Mucosa of rectum (tissue), 2 donors: ENCODE measurements at regions not wholly inside any gene's neighbourhood (a gene's known extent, or its start where the extent isn't known, plus 50 kb on each side); places are given as distances from the start of the nearest gene placed in this dataset.
"Not testable (repeated sequence)": the region's sequence is repeated elsewhere in the genome, so short reads cannot be mapped to it uniquely, and the experiment has no call there.

Experiments
- H3K27ac ChIP-seq, 2 donors: one replicate each; pipeline ENCODE4 v1.7.0; 2013; ENCODE audit warnings: inconsistent platforms in 2 of 2, low read depth in 2 of 2, low read length in 2 of 2
- H3K27me3 ChIP-seq, 2 donors: one replicate each; pipeline ENCODE4 v1.7.0; 2013; ENCODE audit warnings: low read length in 2 of 2; ENCODE audit not compliant: control insufficient read depth in 2 of 2, insufficient read depth in 2 of 2
- H3K36me3 ChIP-seq, 2 donors: one replicate each; pipeline ENCODE4 v1.7.0; 2013; ENCODE audit warnings: low read length in 2 of 2; ENCODE audit not compliant: control insufficient read depth in 2 of 2, insufficient read depth in 2 of 2
- H3K4me1 ChIP-seq, 2 donors: one replicate each; pipeline ENCODE4 v1.7.0; 2013; ENCODE audit warnings: low read length in 2 of 2, mild to moderate bottlenecking in 1 of 2; ENCODE audit not compliant: control insufficient read depth in 2 of 2, insufficient read depth in 2 of 2
- H3K4me3 ChIP-seq, 2 donors: one replicate each; pipeline ENCODE4 v1.7.0; 2013; ENCODE audit warnings: low read length in 2 of 2
- H3K9ac ChIP-seq, 2 donors: one replicate each; pipeline ENCODE4 v1.7.0; 2013; ENCODE audit warnings: low read length in 2 of 2, low read depth in 1 of 2, mild to moderate bottlenecking in 1 of 2
- H3K9me3 ChIP-seq, 2 donors: one replicate each; pipeline ENCODE4 v1.7.0; 2013; ENCODE audit warnings: low read length in 2 of 2; ENCODE audit not compliant: control insufficient read depth in 2 of 2
- donor health status: healthy.
- donor health status: Normal muscosa, but diverticular disease.

DNA sequence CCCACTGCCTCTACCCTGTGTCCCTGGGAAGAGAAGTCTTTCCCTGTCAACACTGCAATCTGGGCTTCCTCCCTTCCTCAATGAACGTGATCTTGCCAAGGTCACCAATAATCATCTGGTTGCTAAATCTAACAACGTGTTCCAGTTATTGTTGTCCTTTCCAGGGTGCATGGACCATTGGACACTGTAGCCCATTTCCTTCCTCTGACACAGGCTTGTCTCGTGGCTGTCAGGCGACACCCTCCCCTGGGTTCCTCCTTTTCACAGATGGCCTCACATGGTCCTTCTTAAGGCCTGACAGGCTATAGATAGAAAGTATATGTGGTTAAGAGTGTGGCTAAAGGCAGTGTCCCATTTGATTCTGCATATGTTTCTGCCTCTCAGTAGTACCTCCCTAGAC, 67.7 kb upstream of the STARD13 start:
- Histone ChIP-seq H3K9me3 (no peaks in the 10 kb centered on the region), H3K36me3 (no peaks in the 10 kb centered on the region), H3K27ac (peak overlapping the region in 1 of 2 donors; percentile 53), H3K9ac (no peak overlapping the region), H3K4me1 (peaks cover 12 to 16% of the 10 kb centered on the region in 2 donors), H3K4me3 (no peak overlapping the region), H3K27me3 (no peaks in the 10 kb centered on the region)

DNA sequence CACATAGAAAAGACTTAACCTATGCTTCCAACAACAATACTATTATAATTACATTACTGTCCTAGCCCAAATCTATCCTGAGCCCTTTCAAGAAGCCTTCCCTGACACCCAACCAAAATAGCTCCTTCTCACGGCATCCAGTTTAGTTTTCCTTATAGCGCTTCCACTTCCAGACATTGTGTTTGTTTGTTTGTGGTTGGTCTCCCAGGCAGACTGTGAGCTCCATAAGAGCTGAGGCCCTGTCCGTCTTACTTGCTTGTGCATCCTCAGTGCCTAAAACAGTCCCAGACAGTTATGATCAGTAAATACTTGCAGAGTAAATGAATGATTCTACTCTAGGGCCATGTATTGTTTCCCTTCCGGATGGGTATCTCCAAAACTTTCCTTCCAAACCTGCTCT, 68.1 kb upstream of the STARD13 start:
- peak overlapping the region; percentile 33 to 41 for H3K27ac ChIP-seq
- peaks cover 12 to 16% of the 10 kb centered on the region in 2 donors for H3K4me1 ChIP-seq
- H3K36me3 ChIP-seq, result no peaks in the 10 kb centered on the region
- H3K9ac ChIP-seq, result no peak overlapping the region
- no peaks in the 10 kb centered on the region for H3K9me3 ChIP-seq
- no peaks in the 10 kb centered on the region for H3K27me3 ChIP-seq
- H3K4me3 ChIP-seq, result no peak overlapping the region

DNA sequence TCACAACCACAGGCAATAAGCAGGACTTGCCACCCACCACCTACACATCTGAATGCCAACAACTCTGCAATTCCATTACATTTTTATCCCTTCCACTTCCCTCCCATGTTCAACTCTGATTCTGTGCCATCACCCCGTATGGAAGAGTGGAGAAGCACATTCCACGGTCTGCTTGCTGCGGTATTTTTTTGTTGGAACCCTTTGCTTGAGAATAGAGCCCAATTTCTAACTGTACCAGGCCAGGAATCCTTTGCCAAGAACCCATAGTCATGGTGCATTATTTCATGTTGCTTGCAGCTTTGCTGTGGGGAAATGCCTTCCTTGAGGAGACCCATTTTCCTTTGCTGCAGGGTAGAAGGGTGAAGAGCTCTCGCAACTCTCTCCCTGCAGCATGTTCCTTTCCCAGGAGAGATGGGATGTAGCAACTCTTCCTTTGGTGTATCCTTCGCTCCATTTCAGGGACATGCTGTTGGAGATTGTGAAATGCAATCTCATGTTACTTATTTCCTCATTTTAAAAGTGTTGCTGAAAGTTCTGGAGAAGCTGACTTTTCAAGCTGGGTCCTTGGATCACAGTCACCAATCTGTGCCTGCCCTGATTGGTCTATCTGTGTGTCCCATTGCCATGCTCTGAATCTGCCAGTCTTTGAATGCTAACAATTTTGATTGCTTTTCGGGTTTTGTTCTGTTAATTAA, 69.8 kb upstream of the STARD13 start:
- no peaks in the 10 kb centered on the region for H3K27me3 ChIP-seq
- no peaks in the 10 kb centered on the region for H3K9me3 ChIP-seq
- H3K4me3 ChIP-seq, result no peak overlapping the region
- no peaks in the 10 kb centered on the region for H3K36me3 ChIP-seq
- H3K27ac ChIP-seq, result no peak overlapping the region
- H3K4me1 ChIP-seq, result peaks cover 7 to 10% of the 10 kb centered on the region in 2 donors
- no peak overlapping the region for H3K9ac ChIP-seq

DNA sequence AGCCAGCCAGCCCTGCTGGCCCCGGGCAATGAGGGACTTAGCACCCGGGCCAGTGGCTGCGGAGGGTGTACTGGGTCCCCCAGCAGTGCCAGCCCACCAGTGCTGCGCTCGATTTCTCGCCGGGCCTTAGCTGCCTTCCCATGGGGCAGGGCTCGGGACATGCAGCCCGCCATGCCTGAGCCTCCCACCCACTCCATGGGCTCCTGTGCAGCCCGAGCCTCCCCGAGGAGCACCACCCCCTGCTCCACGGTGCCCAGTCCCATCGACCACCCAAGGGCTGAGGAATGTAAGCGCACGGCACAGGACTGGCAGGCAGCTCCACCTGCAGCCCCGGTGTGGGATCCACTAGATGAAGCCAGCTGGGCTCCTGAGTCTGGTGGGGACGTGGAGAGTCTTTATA, 72.5 kb upstream of the STARD13 start:
- H3K4me3 ChIP-seq, H3K27ac ChIP-seq, H3K9ac ChIP-seq, H3K4me1 ChIP-seq, H3K36me3 ChIP-seq, H3K9me3 ChIP-seq, H3K27me3 ChIP-seq: not testable (repeated sequence)

DNA sequence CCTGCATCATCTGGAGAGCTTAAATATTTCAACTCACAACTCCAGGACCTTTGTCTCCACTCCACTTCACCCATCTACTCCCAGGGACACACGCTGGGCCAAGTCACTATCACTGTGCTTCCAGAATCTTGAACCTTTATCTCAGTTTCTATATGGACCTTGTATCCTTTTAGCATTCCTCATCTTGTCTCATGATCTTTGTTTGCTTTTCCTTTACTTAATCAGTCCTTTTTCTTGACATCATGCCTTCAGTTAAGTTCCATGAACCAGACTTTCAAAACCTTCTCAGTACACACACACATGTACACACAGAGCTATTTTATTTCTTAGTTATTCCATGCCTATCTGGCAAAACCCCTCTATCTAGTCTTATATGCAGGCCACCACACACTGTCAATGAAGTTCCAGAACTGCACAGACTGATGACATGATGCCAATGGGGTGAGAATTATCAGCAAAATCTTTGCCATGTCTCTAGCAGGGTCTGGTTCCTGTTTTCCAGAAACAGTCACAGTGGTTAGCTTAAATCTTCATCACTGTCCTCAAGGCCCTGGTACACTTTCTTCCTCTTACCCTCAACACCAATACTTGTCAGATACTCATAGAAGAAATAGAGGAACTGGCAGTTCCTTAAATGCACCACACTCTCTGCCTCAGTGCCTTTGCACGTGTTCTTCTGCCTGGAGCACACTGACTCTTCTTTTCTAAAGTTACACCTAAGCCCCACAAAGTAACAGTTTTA, 77.6 kb upstream of the STARD13 start:
- peaks cover 0 to 3% of the 10 kb centered on the region in 2 donors for H3K4me1 ChIP-seq
- no peaks in the 10 kb centered on the region for H3K36me3 ChIP-seq
- H3K4me3 ChIP-seq, result no peak overlapping the region
- H3K27ac ChIP-seq, result no peak overlapping the region
- no peak overlapping the region for H3K9ac ChIP-seq
- H3K9me3 ChIP-seq, result no peaks in the 10 kb centered on the region
- H3K27me3 ChIP-seq, result no peaks in the 10 kb centered on the region

DNA sequence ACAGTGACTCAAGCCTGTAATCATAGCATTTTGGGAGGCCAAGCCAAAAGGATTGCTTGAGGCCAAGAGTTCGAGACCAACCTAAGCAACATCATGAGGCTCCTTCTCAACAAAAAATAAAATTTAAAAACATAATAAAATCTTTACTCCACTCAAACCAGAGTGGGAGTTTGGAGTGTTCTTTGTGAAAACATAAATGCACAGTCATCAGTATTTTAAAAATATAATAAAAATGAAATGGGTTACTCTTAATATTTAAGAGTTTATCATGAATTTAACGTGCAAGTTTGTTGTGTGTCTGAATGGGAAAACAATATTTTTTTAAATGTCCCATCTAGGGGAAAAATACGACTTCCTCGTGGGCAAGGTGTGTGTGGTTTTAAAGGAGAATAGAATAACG, 78.6 kb upstream of the STARD13 start:
- Histone ChIP-seq H3K36me3 (no peaks in the 10 kb centered on the region), H3K4me3 (no peak overlapping the region), H3K9ac (no peak overlapping the region), H3K4me1 (peaks cover 0 to 3% of the 10 kb centered on the region in 2 donors), H3K9me3 (no peaks in the 10 kb centered on the region), H3K27me3 (no peaks in the 10 kb centered on the region), H3K27ac (no peak overlapping the region)

DNA sequence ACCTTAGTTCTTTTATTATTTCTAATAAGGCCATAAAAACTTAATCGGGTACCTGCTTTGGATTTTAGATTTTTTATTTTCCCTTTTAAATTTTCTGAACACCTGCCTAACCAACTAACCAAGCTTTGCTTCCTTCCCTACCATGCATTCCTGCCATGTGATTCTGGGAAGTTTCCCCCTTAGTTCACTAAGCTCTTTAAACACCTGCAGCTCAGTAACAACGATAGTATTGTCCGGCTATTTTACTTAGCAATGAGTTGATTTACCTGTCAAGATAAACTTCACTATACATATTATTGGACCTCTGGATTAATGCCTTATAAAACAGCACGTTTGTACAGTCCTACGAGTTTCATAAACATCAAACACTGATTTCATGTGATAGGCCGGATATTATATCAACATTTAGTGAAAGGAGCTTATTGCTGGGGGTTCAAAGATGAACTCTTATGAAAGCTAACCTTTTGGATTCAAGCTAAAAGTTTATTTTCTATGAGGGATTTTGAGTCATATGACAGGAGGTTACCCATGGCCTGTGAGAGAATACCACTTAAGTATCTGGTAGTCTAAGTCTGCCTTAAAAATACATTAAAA, 81.0 kb upstream of the STARD13 start:
- H3K9me3 ChIP-seq, result no peaks in the 10 kb centered on the region
- no peaks in the 10 kb centered on the region for H3K27me3 ChIP-seq
- H3K36me3 ChIP-seq, result no peaks in the 10 kb centered on the region
- no peak overlapping the region for H3K9ac ChIP-seq
- peaks cover 0 to 3% of the 10 kb centered on the region in 2 donors for H3K4me1 ChIP-seq
- H3K27ac ChIP-seq, result no peak overlapping the region
- H3K4me3 ChIP-seq, result no peak overlapping the region

DNA sequence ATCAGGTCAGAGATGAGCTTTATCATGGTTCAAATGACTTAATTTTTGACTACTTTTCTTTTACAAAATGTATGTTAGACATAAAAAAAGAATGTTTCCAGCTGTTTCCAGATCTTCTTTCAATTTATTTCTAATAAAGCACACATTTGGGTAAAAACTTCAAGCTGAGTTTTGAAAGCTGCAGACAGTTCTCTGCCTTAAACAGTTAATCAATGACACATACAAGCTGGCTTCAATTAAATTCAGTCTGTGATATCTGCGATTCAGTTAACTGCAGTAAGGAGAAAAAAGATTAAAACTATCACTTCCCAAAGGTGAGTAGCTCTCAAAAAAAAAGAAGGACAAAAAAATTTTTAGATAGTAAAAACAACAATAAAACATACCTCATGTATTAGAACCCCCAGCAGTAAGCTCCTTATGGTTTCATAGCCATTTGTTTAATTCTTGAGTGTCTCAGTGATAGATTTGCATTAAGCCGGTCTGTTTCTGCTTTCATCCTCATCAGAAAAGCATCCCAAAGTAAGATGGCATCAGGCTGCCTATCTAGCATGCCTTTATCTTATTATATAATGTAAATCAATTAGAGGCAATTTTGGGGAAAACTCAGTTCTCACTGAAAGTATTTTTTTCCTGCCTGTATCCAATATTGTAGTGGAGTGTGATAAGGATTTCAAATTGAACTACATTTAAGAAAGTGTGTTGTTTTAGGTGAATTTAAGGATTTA, 81.8 kb upstream of the STARD13 start:
- Histone ChIP-seq H3K27ac (no peak overlapping the region), H3K27me3 (no peaks in the 10 kb centered on the region), H3K4me1 (peaks cover 0 to 3% of the 10 kb centered on the region in 2 donors), H3K9ac (no peak overlapping the region), H3K4me3 (no peak overlapping the region), H3K36me3 (no peaks in the 10 kb centered on the region), H3K9me3 (no peaks in the 10 kb centered on the region)

DNA sequence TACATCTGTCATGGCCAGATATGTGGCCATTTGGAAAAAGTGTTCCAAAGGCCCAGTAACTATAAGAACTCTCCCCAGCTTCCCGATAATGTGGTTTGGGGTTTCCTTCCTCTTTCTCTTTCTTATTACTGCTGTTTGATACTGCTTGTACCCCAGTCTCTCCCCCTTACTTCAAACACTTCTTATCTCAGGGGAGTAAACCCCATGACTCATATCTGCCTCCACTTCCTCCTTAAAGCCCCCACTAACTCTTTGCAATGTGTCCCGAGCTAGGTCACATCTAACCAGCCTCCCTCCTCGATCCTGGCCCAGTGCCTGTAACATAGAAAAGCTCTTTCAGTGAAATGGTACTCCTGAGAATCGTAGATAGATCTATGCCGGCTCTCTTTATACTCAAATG, 82.4 kb upstream of the STARD13 start:
- Histone ChIP-seq H3K4me3 (no peak overlapping the region), H3K36me3 (no peaks in the 10 kb centered on the region), H3K4me1 (peaks cover 0 to 3% of the 10 kb centered on the region in 2 donors), H3K27me3 (no peaks in the 10 kb centered on the region), H3K9me3 (no peaks in the 10 kb centered on the region), H3K27ac (no peak overlapping the region), H3K9ac (no peak overlapping the region)

DNA sequence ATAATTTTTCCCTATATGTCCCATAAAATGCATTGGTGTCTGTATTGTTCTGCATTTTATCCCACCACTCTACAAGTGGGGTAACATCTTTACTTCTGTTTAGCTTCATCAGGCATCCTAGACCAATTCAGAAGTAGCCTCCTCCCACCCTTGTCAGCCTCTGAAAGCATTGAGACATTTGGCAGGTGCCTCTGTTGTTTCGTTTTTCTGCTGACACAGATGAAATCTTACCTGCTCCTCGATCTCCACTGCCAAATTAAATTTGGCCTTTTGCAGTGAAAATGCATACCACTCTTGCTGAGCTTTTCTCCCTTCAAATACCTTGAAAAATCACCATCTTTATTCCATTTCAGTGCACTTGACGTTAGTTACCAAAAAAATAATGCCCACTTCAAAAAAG, 83.5 kb upstream of the STARD13 start:
- Histone ChIP-seq H3K4me3 (no peak overlapping the region), H3K9me3 (no peaks in the 10 kb centered on the region), H3K9ac (no peak overlapping the region), H3K36me3 (no peaks in the 10 kb centered on the region), H3K27ac (no peak overlapping the region), H3K27me3 (no peaks in the 10 kb centered on the region), H3K4me1 (peaks cover 0 to 3% of the 10 kb centered on the region in 2 donors)
